Kidney (tissue), 13 donors: ENCODE measurements at regions not wholly inside any gene's neighbourhood (a gene's known extent, or its start where the extent isn't known, plus 50 kb on each side); places are given as distances from the start of the nearest gene placed in this dataset.

Source experiments
- DNase-seq, 5 donors: peaks; one replicate each; pipeline ENCODE4 v3.0.0-alpha.2; 2013 to 2020
- FAIRE-seq: peaks from 2 replicates; lab custom pipeline; 2012; peaks lifted over from hg19 to GRCh38; lab: Jason Lieb, UNC
- H3K27ac ChIP-seq, 2 donors: one replicate each; pipeline ENCODE4 v1.7.0; 2013; ENCODE audit warnings: low read depth in 2 of 2, low read length in 2 of 2, inconsistent platforms in 1 of 2
- H3K27me3 ChIP-seq: one replicate; pipeline ENCODE4 v1.7.1; 2013; ENCODE audit warnings: low read length, inconsistent platforms; ENCODE audit not compliant: control insufficient read depth, insufficient read depth
- H3K36me3 ChIP-seq, 3 donors: one replicate each; pipeline versions ENCODE4 v1.7.0 to v1.7.1; 2013; ENCODE audit warnings: low read length in 3 of 3, control low read depth in 1 of 3, inconsistent platforms in 1 of 3; ENCODE audit not compliant: insufficient read depth in 3 of 3, control insufficient read depth in 2 of 3
- H3K4me1 ChIP-seq, 3 donors: one replicate each; pipeline versions ENCODE4 v1.7.0 to v1.7.1; 2013; ENCODE audit warnings: low read length in 3 of 3, inconsistent platforms in 1 of 3, low read depth in 1 of 3; ENCODE audit not compliant: control insufficient read depth in 2 of 3, insufficient read depth in 2 of 3
- H3K4me3 ChIP-seq, 3 donors: one replicate each; pipeline versions ENCODE4 v1.7.0 to v1.8.1; 2013; ENCODE audit warnings: low read length in 3 of 3, control low read depth in 1 of 3, inconsistent platforms in 1 of 3
- H3K9ac ChIP-seq, 3 donors: one replicate each; pipeline versions ENCODE4 v1.7.0 to v1.7.1; 2013; ENCODE audit warnings: low read length in 3 of 3, control low read depth in 1 of 3, inconsistent platforms in 1 of 3
- H3K9me3 ChIP-seq, 3 donors: one replicate each; pipeline versions ENCODE4 v1.7.0 to v1.7.1; 2013; ENCODE audit warnings: low read length in 3 of 3, control low read depth in 1 of 3, inconsistent platforms in 1 of 3; ENCODE audit not compliant: control insufficient read depth in 2 of 3, insufficient read depth in 1 of 3
- CTCF ChIP-seq: IDR thresholded peaks from 3 replicates; pipeline ENCODE4 v1.5.1; 2012; ENCODE audit warnings: mild to moderate bottlenecking, moderate library complexity, borderline replicate concordance; ENCODE audit not compliant: insufficient read depth; ENCODE audit errors: extremely low read depth
- intact Hi-C: fragments of 100-400 bp; cut with DNase I; formaldehyde crosslinking; loops from one replicate; pipeline ENCODE4 v1.11.1; 2022
- donor health status: control.
- donor health status: control.
- donor health status: control.
- donor health status: control.
- donor health status: control.
- donor health status: DM: yes; HTN: yes; CAD: no.
- donor health status: Normal renal cell carcinoma (clear cell type).

DNA sequence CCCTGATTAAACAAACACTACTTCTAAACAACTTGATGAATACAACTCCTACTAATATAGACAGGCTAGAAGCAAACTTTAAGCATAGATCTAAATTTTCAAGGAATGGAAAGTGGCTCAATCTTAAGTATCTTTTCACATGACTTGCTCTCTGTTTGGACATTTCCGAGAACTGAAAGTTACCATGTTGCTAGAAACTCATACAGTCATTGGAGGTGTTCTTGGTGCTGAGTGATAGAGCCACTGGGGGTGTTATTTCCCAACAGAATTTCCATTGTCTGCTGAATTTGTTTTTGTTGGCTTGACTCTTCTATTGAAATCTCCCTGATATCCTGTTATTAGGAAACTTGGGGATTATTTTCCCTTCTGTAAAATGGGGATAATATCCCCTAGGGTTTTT lies 264.5 kb upstream of the RASGRP1 start:
- FAIRE-seq (no peak), DNase-seq (no peak)
- H3K9ac ChIP-seq = no peak overlapping the region
- no peaks in the 10 kb centered on the region for H3K27me3 ChIP-seq
- no peak overlapping the region for H3K27ac ChIP-seq
- peaks cover 0 to 2% (median 0%) of the 10 kb centered on the region in 3 donors for H3K4me1 ChIP-seq
- H3K9me3 ChIP-seq = no peaks in the 10 kb centered on the region
- intact Hi-C loops = no loop called here
- no peak overlapping the region for H3K4me3 ChIP-seq
- TF ChIP-seq CTCF = no peak
- no peaks in the 10 kb centered on the region for H3K36me3 ChIP-seq

DNA sequence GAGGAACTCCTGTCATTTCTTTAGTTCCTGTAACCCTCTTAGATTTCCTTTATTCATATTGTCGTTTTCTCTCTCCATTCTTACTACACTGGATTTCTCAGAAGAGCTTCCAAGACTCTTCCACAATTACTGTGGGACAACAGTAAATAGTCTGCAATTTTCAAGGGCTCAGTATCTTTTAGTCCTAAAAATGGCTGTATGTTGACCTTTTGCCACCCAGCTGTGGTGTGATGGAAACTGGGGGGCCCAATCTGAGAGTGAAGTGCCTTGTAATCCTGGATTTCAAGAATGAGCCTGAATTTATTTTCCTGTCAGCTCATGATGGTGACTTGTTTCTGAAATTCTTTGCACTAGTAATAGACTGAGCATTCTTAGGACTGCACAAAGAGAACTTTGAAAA lies 277.6 kb upstream of the RASGRP1 start:
- no peak overlapping the region for H3K9ac ChIP-seq
- intact Hi-C loops = no loop called here
- no peak for DNase-seq

GRCh38 chr15:38843051-38843501 lies 278.5 kb upstream of the RASGRP1 start:
- H3K27ac ChIP-seq = no peak overlapping the region
- H3K27me3 ChIP-seq = no peaks in the 10 kb centered on the region
- DNase-seq = no peak
- H3K4me1 ChIP-seq = peaks cover 2 to 6% (median 4%) of the 10 kb centered on the region in 3 donors
- no peak for TF ChIP-seq CTCF
- H3K9me3 ChIP-seq = no peaks in the 10 kb centered on the region
- no peaks in the 10 kb centered on the region for H3K36me3 ChIP-seq
- no peak overlapping the region for H3K4me3 ChIP-seq
- intact Hi-C loops = no loop called here
- FAIRE-seq = no peak
- no peak overlapping the region for H3K9ac ChIP-seq

More for the DNA sequence above, 277.6 kb upstream of the RASGRP1 start:
- no peaks in the 10 kb centered on the region for H3K27me3 ChIP-seq
- no peak overlapping the region for H3K27ac ChIP-seq
- H3K4me3 ChIP-seq = no peak overlapping the region
- H3K36me3 ChIP-seq = no peaks in the 10 kb centered on the region
- H3K9me3 ChIP-seq = no peaks in the 10 kb centered on the region
- TF ChIP-seq CTCF = no peak
- no peak for FAIRE-seq
- H3K4me1 ChIP-seq = peaks cover 2 to 6% (median 4%) of the 10 kb centered on the region in 3 donors
